HepG2 (cell line): ENCODE measurements at regions not wholly inside any gene's neighbourhood (a gene's known extent, or its start where the extent isn't known, plus 50 kb on each side); places are given as distances from the start of the nearest gene placed in this dataset.

Experiments
- ATM ChIP-seq: fragments of 450-650 bp; IDR thresholded peaks from 2 replicates; pipeline ENCODE4 v1.7.1; 2017; ENCODE audit warnings: mild to moderate bottlenecking, borderline replicate concordance
- MIER3 ChIP-seq: IDR thresholded peaks from 2 replicates; pipeline ENCODE4 v1.6.1; 2016; ENCODE audit warnings: missing compliant biosample characterization, borderline replicate concordance
- RFX3 ChIP-seq: IDR thresholded peaks from 2 replicates; pipeline ENCODE4 v1.6.1; 2016; ENCODE audit warnings: missing biosample characterization, missing genetic modification reagents
- RORA ChIP-seq: sonication (generic); formaldehyde crosslinking; IDR thresholded peaks from 2 replicates; pipeline ENCODE4 v1.5.0; 2020; ENCODE audit warnings: mild to moderate bottlenecking, missing genetic modification reagents, moderate library complexity
- SIX1 ChIP-seq: sonication (generic); formaldehyde crosslinking; IDR thresholded peaks from 2 replicates; pipeline ENCODE4 v1.4.0; 2020; ENCODE audit warnings: missing genetic modification reagents, borderline replicate concordance
- SOX13 ChIP-seq, 3 experiments: fragments of 450-650 bp in 1 of 3; sonication (generic) in 1 of 3; formaldehyde crosslinking in 1 of 3; IDR thresholded peaks in 2 of 3; conservative IDR thresholded peaks in 1 of 3; 2 replicates each; pipeline versions ENCODE4 v1.5.0 to v1.6.1; 2016 to 2020; ENCODE audit warnings: antibody characterized with exemption in 1 of 3, mild to moderate bottlenecking in 1 of 3, missing compliant biosample characterization in 1 of 3, missing genetic modification reagents in 1 of 3, moderate library complexity in 1 of 3
- STAG1 ChIP-seq: sonication (generic); formaldehyde crosslinking; IDR thresholded peaks from 2 replicates; pipeline ENCODE4 v1.4.0; 2020; ENCODE audit warnings: missing genetic modification reagents
- ZNF670 ChIP-seq: sonication (generic); formaldehyde crosslinking; IDR thresholded peaks from 2 replicates; pipeline ENCODE4 v1.8.0; 2022; ENCODE audit warnings: mild to moderate bottlenecking, missing genetic modification reagents, borderline replicate concordance
- ZNF839 ChIP-seq: sonication (generic); formaldehyde crosslinking; IDR thresholded peaks from 2 replicates; pipeline ENCODE4 v1.4.0; 2020; ENCODE audit warnings: missing genetic modification reagents, mild to moderate bottlenecking, borderline replicate concordance
- TF ChIP-seq, protein P1 (sequence below): sonication (generic); formaldehyde crosslinking; IDR thresholded peaks from 2 replicates; pipeline ENCODE4 v1.4.0; 2020; ENCODE audit warnings: mild to moderate bottlenecking, missing genetic modification reagents, borderline replicate concordance
- TF ChIP-seq, protein P2 (sequence below): sonication (generic); formaldehyde crosslinking; IDR thresholded peaks from 2 replicates; pipeline ENCODE4 v1.4.0; 2020; ENCODE audit warnings: missing genetic modification reagents
- TF ChIP-seq, protein P3 (sequence below): sonication (generic); formaldehyde crosslinking; IDR thresholded peaks from 2 replicates; pipeline ENCODE4 v1.5.0; 2020; ENCODE audit warnings: mild to moderate bottlenecking, missing genetic modification reagents, borderline replicate concordance
- TF ChIP-seq, protein P4 (sequence below): fragments of 450-650 bp; IDR thresholded peaks from 2 replicates; pipeline ENCODE4 v1.6.1; 2017
- TF ChIP-seq, protein P5 (sequence below): sonication (generic); formaldehyde crosslinking; IDR thresholded peaks from 2 replicates; pipeline ENCODE4 v1.4.0; 2020; ENCODE audit warnings: missing genetic modification reagents, borderline replicate concordance

DNA sequence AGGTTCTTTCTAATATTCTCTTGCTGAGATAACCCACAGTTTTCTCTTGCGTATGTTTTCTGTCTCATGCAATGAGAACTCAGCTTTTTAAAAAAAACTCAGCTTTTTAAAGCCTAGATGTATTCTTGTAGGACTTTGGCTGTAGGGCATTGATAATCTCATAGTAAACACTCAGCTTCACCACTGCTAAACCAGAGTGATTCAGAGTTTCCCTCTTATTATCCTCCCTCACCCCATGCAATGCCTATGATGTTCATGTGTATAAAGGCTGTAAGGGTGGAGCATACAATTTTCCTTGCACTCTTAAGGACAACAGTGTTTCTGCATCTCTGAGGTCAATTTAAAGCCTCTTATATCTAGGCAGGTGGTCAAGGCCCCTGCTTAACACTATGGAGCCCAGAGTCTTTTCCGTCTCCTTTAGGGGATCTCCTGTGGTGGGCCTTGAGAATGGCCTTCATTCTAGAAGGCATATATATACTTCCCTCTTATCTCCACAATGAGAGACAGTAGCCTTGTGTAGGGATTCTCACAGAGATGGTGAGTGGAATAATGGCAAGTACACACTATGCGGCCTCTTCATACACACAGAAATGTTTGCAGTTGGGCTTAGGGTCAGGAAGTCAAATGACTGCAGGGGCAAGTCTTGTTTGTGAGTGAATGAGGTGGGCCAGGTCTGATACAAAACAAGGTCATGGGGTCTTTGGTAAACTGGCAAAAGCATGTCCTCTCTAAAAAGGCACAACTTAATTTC is 279.6 kb downstream of the HS3ST3A1 start (continued):
- TF ChIP-seq, protein P1, sequence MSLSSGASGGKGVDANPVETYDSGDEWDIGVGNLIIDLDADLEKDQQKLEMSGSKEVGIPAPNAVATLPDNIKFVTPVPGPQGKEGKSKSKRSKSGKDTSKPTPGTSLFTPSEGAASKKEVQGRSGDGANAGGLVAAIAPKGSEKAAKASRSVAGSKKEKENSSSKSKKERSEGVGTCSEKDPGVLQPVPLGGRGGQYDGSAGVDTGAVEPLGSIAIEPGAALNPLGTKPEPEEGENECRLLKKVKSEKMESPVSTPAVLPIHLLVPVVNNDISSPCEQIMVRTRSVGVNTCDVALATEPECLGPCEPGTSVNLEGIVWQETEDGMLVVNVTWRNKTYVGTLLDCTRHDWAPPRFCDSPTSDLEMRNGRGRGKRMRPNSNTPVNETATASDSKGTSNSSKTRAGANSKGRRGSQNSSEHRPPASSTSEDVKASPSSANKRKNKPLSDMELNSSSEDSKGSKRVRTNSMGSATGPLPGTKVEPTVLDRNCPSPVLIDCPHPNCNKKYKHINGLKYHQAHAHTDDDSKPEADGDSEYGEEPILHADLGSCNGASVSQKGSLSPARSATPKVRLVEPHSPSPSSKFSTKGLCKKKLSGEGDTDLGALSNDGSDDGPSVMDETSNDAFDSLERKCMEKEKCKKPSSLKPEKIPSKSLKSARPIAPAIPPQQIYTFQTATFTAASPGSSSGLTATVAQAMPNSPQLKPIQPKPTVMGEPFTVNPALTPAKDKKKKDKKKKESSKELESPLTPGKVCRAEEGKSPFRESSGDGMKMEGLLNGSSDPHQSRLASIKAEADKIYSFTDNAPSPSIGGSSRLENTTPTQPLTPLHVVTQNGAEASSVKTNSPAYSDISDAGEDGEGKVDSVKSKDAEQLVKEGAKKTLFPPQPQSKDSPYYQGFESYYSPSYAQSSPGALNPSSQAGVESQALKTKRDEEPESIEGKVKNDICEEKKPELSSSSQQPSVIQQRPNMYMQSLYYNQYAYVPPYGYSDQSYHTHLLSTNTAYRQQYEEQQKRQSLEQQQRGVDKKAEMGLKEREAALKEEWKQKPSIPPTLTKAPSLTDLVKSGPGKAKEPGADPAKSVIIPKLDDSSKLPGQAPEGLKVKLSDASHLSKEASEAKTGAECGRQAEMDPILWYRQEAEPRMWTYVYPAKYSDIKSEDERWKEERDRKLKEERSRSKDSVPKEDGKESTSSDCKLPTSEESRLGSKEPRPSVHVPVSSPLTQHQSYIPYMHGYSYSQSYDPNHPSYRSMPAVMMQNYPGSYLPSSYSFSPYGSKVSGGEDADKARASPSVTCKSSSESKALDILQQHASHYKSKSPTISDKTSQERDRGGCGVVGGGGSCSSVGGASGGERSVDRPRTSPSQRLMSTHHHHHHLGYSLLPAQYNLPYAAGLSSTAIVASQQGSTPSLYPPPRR (CRISPR knock-in tag): peak; percentile 98
- TF ChIP-seq ATM (no peak), ZNF839 (CRISPR knock-in tag) (no peak), SIX1 (CRISPR knock-in tag) (peak; percentile 40; the same call in 1 of the 2 replicates), SOX13 (IDR thresholded peaks at IDR 0.05) (peak; percentile 82), SOX13 (CRISPR knock-in tag; conservative IDR thresholded peaks at IDR 0.05 in 1 of 2, IDR thresholded peaks at IDR 0.05 in 1 of 2) (peak in 1 of 2 experiments; percentile 93; a peak in 2 of 4 replicates), MIER3 (CRISPR knock-in tag) (peak; percentile 85; the same call in 1 of the 2 replicates), RFX3 (no peak), ZNF670 (CRISPR knock-in tag) (no peak), RORA (CRISPR knock-in tag) (no peak), STAG1 (CRISPR knock-in tag) (no peak)
- TF ChIP-seq, protein P2, sequence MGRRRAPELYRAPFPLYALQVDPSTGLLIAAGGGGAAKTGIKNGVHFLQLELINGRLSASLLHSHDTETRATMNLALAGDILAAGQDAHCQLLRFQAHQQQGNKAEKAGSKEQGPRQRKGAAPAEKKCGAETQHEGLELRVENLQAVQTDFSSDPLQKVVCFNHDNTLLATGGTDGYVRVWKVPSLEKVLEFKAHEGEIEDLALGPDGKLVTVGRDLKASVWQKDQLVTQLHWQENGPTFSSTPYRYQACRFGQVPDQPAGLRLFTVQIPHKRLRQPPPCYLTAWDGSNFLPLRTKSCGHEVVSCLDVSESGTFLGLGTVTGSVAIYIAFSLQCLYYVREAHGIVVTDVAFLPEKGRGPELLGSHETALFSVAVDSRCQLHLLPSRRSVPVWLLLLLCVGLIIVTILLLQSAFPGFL (CRISPR knock-in tag): no peak
- TF ChIP-seq, protein P3, sequence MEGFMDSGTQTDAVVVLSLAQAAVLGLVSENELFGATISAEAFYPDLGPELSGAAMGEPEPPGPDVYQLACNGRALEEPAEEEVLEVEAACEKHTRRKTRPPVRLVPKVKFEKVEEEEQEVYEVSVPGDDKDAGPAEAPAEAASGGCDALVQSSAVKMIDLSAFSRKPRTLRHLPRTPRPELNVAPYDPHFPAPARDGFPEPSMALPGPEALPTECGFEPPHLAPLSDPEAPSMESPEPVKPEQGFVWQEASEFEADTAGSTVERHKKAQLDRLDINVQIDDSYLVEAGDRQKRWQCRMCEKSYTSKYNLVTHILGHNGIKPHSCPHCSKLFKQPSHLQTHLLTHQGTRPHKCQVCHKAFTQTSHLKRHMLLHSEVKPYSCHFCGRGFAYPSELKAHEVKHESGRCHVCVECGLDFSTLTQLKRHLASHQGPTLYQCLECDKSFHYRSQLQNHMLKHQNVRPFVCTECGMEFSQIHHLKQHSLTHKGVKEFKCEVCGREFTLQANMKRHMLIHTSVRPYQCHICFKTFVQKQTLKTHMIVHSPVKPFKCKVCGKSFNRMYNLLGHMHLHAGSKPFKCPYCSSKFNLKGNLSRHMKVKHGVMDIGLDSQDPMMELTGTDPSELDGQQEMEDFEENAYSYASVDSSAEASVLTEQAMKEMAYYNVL (CRISPR knock-in tag): peak; percentile 84; the same call in 1 of the 2 replicates
- TF ChIP-seq, protein P4, sequence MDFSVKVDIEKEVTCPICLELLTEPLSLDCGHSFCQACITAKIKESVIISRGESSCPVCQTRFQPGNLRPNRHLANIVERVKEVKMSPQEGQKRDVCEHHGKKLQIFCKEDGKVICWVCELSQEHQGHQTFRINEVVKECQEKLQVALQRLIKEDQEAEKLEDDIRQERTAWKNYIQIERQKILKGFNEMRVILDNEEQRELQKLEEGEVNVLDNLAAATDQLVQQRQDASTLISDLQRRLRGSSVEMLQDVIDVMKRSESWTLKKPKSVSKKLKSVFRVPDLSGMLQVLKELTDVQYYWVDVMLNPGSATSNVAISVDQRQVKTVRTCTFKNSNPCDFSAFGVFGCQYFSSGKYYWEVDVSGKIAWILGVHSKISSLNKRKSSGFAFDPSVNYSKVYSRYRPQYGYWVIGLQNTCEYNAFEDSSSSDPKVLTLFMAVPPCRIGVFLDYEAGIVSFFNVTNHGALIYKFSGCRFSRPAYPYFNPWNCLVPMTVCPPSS: no peak
- TF ChIP-seq, protein P5, sequence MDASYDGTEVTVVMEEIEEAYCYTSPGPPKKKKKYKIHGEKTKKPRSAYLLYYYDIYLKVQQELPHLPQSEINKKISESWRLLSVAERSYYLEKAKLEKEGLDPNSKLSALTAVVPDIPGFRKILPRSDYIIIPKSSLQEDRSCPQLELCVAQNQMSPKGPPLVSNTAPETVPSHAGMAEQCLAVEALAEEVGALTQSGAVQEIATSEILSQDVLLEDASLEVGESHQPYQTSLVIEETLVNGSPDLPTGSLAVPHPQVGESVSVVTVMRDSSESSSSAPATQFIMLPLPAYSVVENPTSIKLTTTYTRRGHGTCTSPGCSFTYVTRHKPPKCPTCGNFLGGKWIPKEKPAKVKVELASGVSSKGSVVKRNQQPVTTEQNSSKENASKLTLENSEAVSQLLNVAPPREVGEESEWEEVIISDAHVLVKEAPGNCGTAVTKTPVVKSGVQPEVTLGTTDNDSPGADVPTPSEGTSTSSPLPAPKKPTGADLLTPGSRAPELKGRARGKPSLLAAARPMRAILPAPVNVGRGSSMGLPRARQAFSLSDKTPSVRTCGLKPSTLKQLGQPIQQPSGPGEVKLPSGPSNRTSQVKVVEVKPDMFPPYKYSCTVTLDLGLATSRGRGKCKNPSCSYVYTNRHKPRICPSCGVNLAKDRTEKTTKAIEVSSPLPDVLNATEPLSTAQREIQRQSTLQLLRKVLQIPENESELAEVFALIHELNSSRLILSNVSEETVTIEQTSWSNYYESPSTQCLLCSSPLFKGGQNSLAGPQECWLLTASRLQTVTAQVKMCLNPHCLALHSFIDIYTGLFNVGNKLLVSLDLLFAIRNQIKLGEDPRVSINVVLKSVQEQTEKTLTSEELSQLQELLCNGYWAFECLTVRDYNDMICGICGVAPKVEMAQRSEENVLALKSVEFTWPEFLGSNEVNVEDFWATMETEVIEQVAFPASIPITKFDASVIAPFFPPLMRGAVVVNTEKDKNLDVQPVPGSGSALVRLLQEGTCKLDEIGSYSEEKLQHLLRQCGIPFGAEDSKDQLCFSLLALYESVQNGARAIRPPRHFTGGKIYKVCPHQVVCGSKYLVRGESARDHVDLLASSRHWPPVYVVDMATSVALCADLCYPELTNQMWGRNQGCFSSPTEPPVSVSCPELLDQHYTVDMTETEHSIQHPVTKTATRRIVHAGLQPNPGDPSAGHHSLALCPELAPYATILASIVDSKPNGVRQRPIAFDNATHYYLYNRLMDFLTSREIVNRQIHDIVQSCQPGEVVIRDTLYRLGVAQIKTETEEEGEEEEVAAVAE (CRISPR knock-in tag): 0 out of 2 replicates have a peak, but pooled peaks have one; percentile 47
